H9 (cell line): ENCODE measurements at regions not wholly inside any gene's neighbourhood (a gene's known extent, or its start where the extent isn't known, plus 50 kb on each side); places are given as distances from the start of the nearest gene placed in this dataset.

Source experiments
- DNase-seq: peaks from one replicate; pipeline ENCODE4 v3.0.0-alpha.2; 2017
- H2AFZ ChIP-seq: one replicate; pipeline ENCODE4 v1.6.1; 2013; ENCODE audit warnings: mild to moderate bottlenecking, low read length, control low read depth, moderate library complexity
- H2AK5ac ChIP-seq: 2 replicates; pipeline ENCODE4 v1.6.1; 2013; ENCODE audit warnings: low read length, control low read depth, mixed read lengths; ENCODE audit not compliant: insufficient read length
- H2BK120ac ChIP-seq: one replicate; pipeline ENCODE4 v1.6.1; 2013; ENCODE audit warnings: low read depth, mild to moderate bottlenecking, low read length, control low read depth, inconsistent platforms; ENCODE audit not compliant: poor library complexity, severe bottlenecking
- H2BK12ac ChIP-seq: 2 replicates; pipeline ENCODE4 v1.6.1; 2013; ENCODE audit warnings: low read length, control low read depth, mixed read lengths, low read depth; ENCODE audit not compliant: insufficient read length
- H2BK15ac ChIP-seq: 2 replicates; pipeline ENCODE4 v1.6.1; 2013; ENCODE audit warnings: low read depth, low read length, control low read depth
- H2BK20ac ChIP-seq: one replicate; pipeline ENCODE4 v1.6.1; 2013; ENCODE audit warnings: low read depth, mild to moderate bottlenecking, low read length, control low read depth, inconsistent platforms; ENCODE audit not compliant: poor library complexity, severe bottlenecking
- H2BK5ac ChIP-seq: 2 replicates; pipeline ENCODE4 v1.6.1; 2013; ENCODE audit warnings: low read length, control low read depth, mixed read lengths; ENCODE audit not compliant: insufficient read length
- H3K14ac ChIP-seq: 2 replicates; pipeline ENCODE4 v1.6.1; 2013; ENCODE audit warnings: low read length, control low read depth; ENCODE audit not compliant: insufficient read depth
- H3K18ac ChIP-seq: 2 replicates; pipeline ENCODE4 v1.6.1; 2013; ENCODE audit warnings: low read depth, mild to moderate bottlenecking, mixed read lengths, low read length, control low read depth; ENCODE audit not compliant: insufficient read length
- H3K23ac ChIP-seq: 2 replicates; pipeline ENCODE4 v1.6.1; 2013; ENCODE audit warnings: low read length, control low read depth, mixed read lengths, low read depth; ENCODE audit not compliant: insufficient read length
- H3K23me2 ChIP-seq: 2 replicates; pipeline ENCODE4 v1.6.1; 2013; ENCODE audit warnings: low read depth, mild to moderate bottlenecking, mixed read lengths, low read length, control low read depth; ENCODE audit not compliant: insufficient read length, poor library complexity, severe bottlenecking
- H3K27ac ChIP-seq: 2 replicates; pipeline ENCODE4 v1.5.1; 2013; ENCODE audit warnings: low read length, control low read depth, mixed read lengths, low read depth; ENCODE audit not compliant: insufficient read length
- H3K27me3 ChIP-seq: 2 replicates; pipeline ENCODE4 v1.6.1; 2013; ENCODE audit warnings: low read length, control low read depth, inconsistent platforms; ENCODE audit not compliant: insufficient read depth
- H3K4ac ChIP-seq: 2 replicates; pipeline ENCODE4 v1.6.1; 2013; ENCODE audit warnings: low read depth, mild to moderate bottlenecking, control low read depth, inconsistent platforms, low read length, moderate library complexity
- H3K4me1 ChIP-seq: 2 replicates; pipeline ENCODE4 v1.6.1; 2013; ENCODE audit warnings: low read length, control low read depth, inconsistent platforms; ENCODE audit not compliant: insufficient read depth
- H3K4me2 ChIP-seq: 2 replicates; pipeline ENCODE4 v1.6.1; 2013; ENCODE audit warnings: low read length, control low read depth, mixed read lengths; ENCODE audit not compliant: insufficient read length, insufficient read depth
- H3K56ac ChIP-seq: 2 replicates; pipeline ENCODE4 v1.6.1; 2013; ENCODE audit warnings: low read depth, mild to moderate bottlenecking, mixed read lengths, low read length, control low read depth; ENCODE audit not compliant: insufficient read length
- H3K79me1 ChIP-seq: 2 replicates; pipeline ENCODE4 v1.6.1; 2013; ENCODE audit warnings: low read depth, mild to moderate bottlenecking, moderate library complexity, low read length, control low read depth, inconsistent platforms; ENCODE audit not compliant: insufficient read depth, poor library complexity, severe bottlenecking
- H3K79me2 ChIP-seq: 2 replicates; pipeline ENCODE4 v1.6.1; 2013; ENCODE audit warnings: low read length, control low read depth, inconsistent platforms; ENCODE audit not compliant: insufficient read depth
- H3K9ac ChIP-seq: 2 replicates; pipeline ENCODE4 v1.6.1; 2013; ENCODE audit warnings: low read length, control low read depth, mixed read lengths; ENCODE audit not compliant: insufficient read length; ENCODE audit errors: extremely low read depth
- H3K9me3 ChIP-seq: one replicate; pipeline ENCODE4 v1.6.1; 2013; ENCODE audit warnings: low read depth, low read length, inconsistent platforms; ENCODE audit not compliant: control insufficient read depth
- H3T11ph ChIP-seq: one replicate; pipeline ENCODE4 v1.6.1; 2013; ENCODE audit warnings: mild to moderate bottlenecking, low read length, control low read depth, inconsistent platforms
- H4K20me1 ChIP-seq: one replicate; pipeline ENCODE4 v1.6.1; 2013; ENCODE audit not compliant: control insufficient read depth, insufficient read length, insufficient read depth
- H4K5ac ChIP-seq: 2 replicates; pipeline ENCODE4 v1.6.1; 2013; ENCODE audit warnings: low read depth, mild to moderate bottlenecking, mixed read lengths, low read length, control low read depth; ENCODE audit not compliant: insufficient read length
- H4K8ac ChIP-seq: replicated peaks from 2 replicates; pipeline ENCODE4 v1.6.1; 2013; ENCODE audit warnings: low read length, control low read depth, mixed read lengths, low read depth; ENCODE audit not compliant: insufficient read length
- H4K91ac ChIP-seq: 2 replicates; pipeline ENCODE4 v1.6.1; 2013; ENCODE audit warnings: low read depth, mild to moderate bottlenecking, moderate library complexity, mixed read lengths, low read length, control low read depth; ENCODE audit not compliant: insufficient read length
- H3K27ac Mint-ChIP-seq, 3 experiments: 2 replicates in 2 of 3; 3 replicates in 1 of 3; pipeline ENCODE4 v1.8.0; 2020 to 2021; ENCODE audit warnings: mixed read lengths in 3 of 3, mild to moderate bottlenecking in 1 of 3, moderate library complexity in 1 of 3
- H3K27me3 Mint-ChIP-seq: 2 replicates; pipeline ENCODE4 v1.8.0; 2021; ENCODE audit warnings: low read depth, mild to moderate bottlenecking, moderate library complexity, mixed read lengths
- H3K36me3 Mint-ChIP-seq, 3 experiments: 2 replicates in 2 of 3; 3 replicates in 1 of 3; pipeline ENCODE4 v1.8.0; 2020 to 2021; ENCODE audit warnings: low read depth in 3 of 3, mixed read lengths in 3 of 3; ENCODE audit not compliant: insufficient read depth in 1 of 3
- H3K4me1 Mint-ChIP-seq, 2 experiments: 2 replicates each; pipeline ENCODE4 v1.8.0; 2020; ENCODE audit warnings: mixed read lengths in 2 of 2
- H3K4me3 Mint-ChIP-seq, 2 experiments: 2 replicates in 1 of 2; 3 replicates in 1 of 2; pipeline ENCODE4 v1.8.0; 2020 to 2021; ENCODE audit warnings: mild to moderate bottlenecking in 2 of 2, mixed read lengths in 2 of 2, moderate library complexity in 1 of 2
- H3K9me3 Mint-ChIP-seq, 2 experiments: 2 replicates in 1 of 2; 3 replicates in 1 of 2; pipeline ENCODE4 v1.8.0; 2020; ENCODE audit warnings: mild to moderate bottlenecking in 2 of 2, mixed read lengths in 2 of 2, moderate library complexity in 1 of 2
- CTCF ChIP-seq: fragments of 200-600 bp; sonication (generic); conservative IDR thresholded peaks from 3 replicates; pipeline ENCODE4 v1.8.0; 2021; ENCODE audit warnings: antibody characterized with exemption, mild to moderate bottlenecking

GRCh38 chr12:84676787-84677186 is 235.8 kb downstream of the SLC6A15 start:
- Histone ChIP-seq H3K56ac (no peak overlapping the region), H4K5ac (no peak overlapping the region), H4K20me1 (no peaks in the 10 kb centered on the region), H2AFZ (no peak overlapping the region), H4K8ac (no peak overlapping the region), H3K4me2 (no peak overlapping the region), H2AK5ac (no peak overlapping the region), H3K4me1 (peaks cover 4% of the 10 kb centered on the region; the same call in 1 of the 2 replicates), H3K4ac (no peak overlapping the region), H3K27me3 (no peaks in the 10 kb centered on the region), H3K79me1 (no peaks in the 10 kb centered on the region), H2BK12ac (no peak overlapping the region), H3K9me3 (no peaks in the 10 kb centered on the region), H3K23me2 (no peaks in the 10 kb centered on the region), H2BK5ac (no peak overlapping the region), H3K18ac (no peak overlapping the region), H2BK15ac (no peak overlapping the region), H2BK120ac (no peak overlapping the region), H3T11ph (no peak overlapping the region), H3K14ac (no peak overlapping the region), H3K27ac (no peak overlapping the region), H2BK20ac (no peak overlapping the region), H4K91ac (no peak overlapping the region), H3K9ac (no peak overlapping the region), H3K23ac (no peak overlapping the region), H3K79me2 (no peaks in the 10 kb centered on the region; the same call in 1 of the 2 replicates)
- Mint-ChIP-seq H3K4me3 (no peak overlapping the region), H3K27me3 (no peaks in the 10 kb centered on the region), H3K27ac (no peak overlapping the region), H3K4me1 (peaks cover 6 to 24% of the 10 kb centered on the region in 2 experiments), H3K36me3 (peaks cover 0 to 2% (median 0%) of the 10 kb centered on the region in 3 experiments; a peak in 1 of 7 replicates), H3K9me3 (no peaks in the 10 kb centered on the region)
- DNase-seq: no peak
- no peak for TF ChIP-seq CTCF
